Neural cell (in vitro differentiated cells): ENCODE measurements at regions not wholly inside any gene's neighbourhood (a gene's known extent, or its start where the extent isn't known, plus 50 kb on each side); places are given as distances from the start of the nearest gene placed in this dataset.

ENCODE experiments used
- H2AFZ ChIP-seq: fragments of 200-600, 300-800 bp; sonication (generic), shearing (Covaris generic); 2 replicates; pipeline ENCODE4 v1.6.0; 2014; ENCODE audit warnings: low read depth, mild to moderate bottlenecking, antibody characterized with exemption, low read length, moderate library complexity
- H3F3A ChIP-seq: fragments of 200-600 bp; shearing (Covaris generic); 2 replicates; pipeline ENCODE4 v1.6.1; 2016; ENCODE audit warnings: mild to moderate bottlenecking, moderate library complexity, mixed read lengths, antibody characterized with exemption, low read length; ENCODE audit not compliant: insufficient read depth, poor library complexity, severe bottlenecking
- H3K27ac ChIP-seq: fragments of 200-600, 300-800 bp; sonication (generic), shearing (Covaris generic); 2 replicates; pipeline ENCODE4 v1.5.1; 2014; ENCODE audit warnings: mild to moderate bottlenecking, low read length, moderate library complexity
- H3K27me3 ChIP-seq: fragments of 300-800, 200-600 bp; sonication (generic), shearing (Covaris generic); 2 replicates; pipeline ENCODE4 v1.6.0; 2014; ENCODE audit warnings: mild to moderate bottlenecking, low read depth, low read length, moderate library complexity; ENCODE audit not compliant: insufficient read depth
- H3K36me3 ChIP-seq: fragments of 300-800, 200-600 bp; sonication (generic), shearing (Covaris generic); 2 replicates; pipeline ENCODE4 v1.5.1; 2014; ENCODE audit warnings: mild to moderate bottlenecking, antibody characterized with exemption, low read length, moderate library complexity; ENCODE audit not compliant: insufficient read depth
- H3K4me2 ChIP-seq: fragments of 300-800, 200-600 bp; sonication (generic), shearing (Covaris generic); 2 replicates; pipeline ENCODE4 v1.6.0; 2014; ENCODE audit warnings: mild to moderate bottlenecking, low read length
- H3K4me3 ChIP-seq: fragments of 300-800, 200-600 bp; sonication (generic), shearing (Covaris generic); 2 replicates; pipeline ENCODE4 v1.5.1; 2014; ENCODE audit warnings: mild to moderate bottlenecking, low read length, moderate library complexity
- H3K79me2 ChIP-seq: fragments of 200-600 bp; shearing (Covaris generic); replicated peaks from 2 replicates; pipeline ENCODE4 v1.6.0; 2014; ENCODE audit warnings: mild to moderate bottlenecking, low read length, moderate library complexity; ENCODE audit not compliant: insufficient read depth
- H3K9ac ChIP-seq: fragments of 300-800, 200-600 bp; sonication (generic), shearing (Covaris generic); 2 replicates; pipeline ENCODE4 v1.6.1; 2016; ENCODE audit warnings: mild to moderate bottlenecking, low read length, mixed read lengths
- H3K9me2 ChIP-seq: fragments of 200-600 bp; shearing (Covaris generic); 2 replicates; pipeline ENCODE4 v1.6.1; 2016; ENCODE audit warnings: mild to moderate bottlenecking, low read length, mixed read lengths; ENCODE audit not compliant: insufficient read depth
- H3K9me3 ChIP-seq: fragments of 200-600, 300-800 bp; sonication (generic), shearing (Covaris generic); 2 replicates; pipeline ENCODE4 v1.6.1; 2016; ENCODE audit warnings: mild to moderate bottlenecking, mixed run types, low read length, moderate library complexity, mixed read lengths
- H4K20me1 ChIP-seq: fragments of 200-600 bp; shearing (Covaris generic); 2 replicates; pipeline ENCODE4 v1.6.1; 2016; ENCODE audit warnings: mild to moderate bottlenecking, mixed run types; ENCODE audit not compliant: insufficient read depth
- CTCF ChIP-seq: fragments of 450-650 bp; IDR thresholded peaks from 2 replicates; pipeline ENCODE4 v1.5.1; 2014; ENCODE audit warnings: antibody characterized with exemption, mild to moderate bottlenecking, moderate library complexity; ENCODE audit not compliant: poor library complexity, severe bottlenecking
- EP300 ChIP-seq: fragments of 450-650 bp; conservative IDR thresholded peaks from 2 replicates; pipeline ENCODE4 v1.6.1; 2014; ENCODE audit warnings: antibody characterized with exemption, mild to moderate bottlenecking, moderate library complexity; ENCODE audit not compliant: poor library complexity, severe bottlenecking
- EZH2 ChIP-seq: fragments of 200-600, 300-800 bp; shearing (Covaris generic), sonication (generic); IDR thresholded peaks from 2 replicates; pipeline ENCODE4 v1.6.1; 2014; ENCODE audit warnings: antibody characterized with exemption, low read length, borderline replicate concordance, mild to moderate bottlenecking; ENCODE audit not compliant: insufficient read depth, poor library complexity, severe bottlenecking
- MXI1 ChIP-seq: fragments of 450-650 bp; conservative IDR thresholded peaks from 2 replicates; pipeline ENCODE4 v1.6.1; 2014; ENCODE audit warnings: antibody characterized with exemption, mild to moderate bottlenecking; ENCODE audit not compliant: poor library complexity, severe bottlenecking
- POLR2AphosphoS5 ChIP-seq: IDR thresholded peaks from 2 replicates; pipeline ENCODE4 v1.6.1; 2012
- RAD21 ChIP-seq: fragments of 450-650 bp; conservative IDR thresholded peaks from 2 replicates; pipeline ENCODE4 v1.6.1; 2014; ENCODE audit warnings: antibody characterized with exemption, mild to moderate bottlenecking, moderate library complexity
- REST ChIP-seq: IDR thresholded peaks from 2 replicates; pipeline ENCODE4 v1.6.1; 2012; ENCODE audit warnings: borderline replicate concordance
- SMC3 ChIP-seq: fragments of 450-650 bp; conservative IDR thresholded peaks from 2 replicates; pipeline ENCODE4 v1.6.1; 2014; ENCODE audit warnings: antibody characterized with exemption, mild to moderate bottlenecking, moderate library complexity; ENCODE audit not compliant: poor library complexity
- TAF1 ChIP-seq: IDR thresholded peaks from 2 replicates; pipeline ENCODE4 v1.6.1; 2012; ENCODE audit warnings: low read depth

- H3K9me2 ChIP-seq, result no peaks in the 10 kb centered on the region
- no peak overlapping the region for H3K9ac ChIP-seq
- no peak overlapping the region for H3K27ac ChIP-seq
- no peak overlapping the region for H3K4me2 ChIP-seq
- H3K27me3 ChIP-seq, result no peaks in the 10 kb centered on the region
- no peaks in the 10 kb centered on the region for H3F3A ChIP-seq
- no peak overlapping the region for H2AFZ ChIP-seq
- no peaks in the 10 kb centered on the region for H3K36me3 ChIP-seq
- TF ChIP-seq RAD21 (no peak), REST (no peak), SMC3 (no peak), MXI1 (no peak), EZH2 (no peak)
- H3K79me2 ChIP-seq, result no peaks in the 10 kb centered on the region
- no peaks in the 10 kb centered on the region for H4K20me1 ChIP-seq
- no peak overlapping the region for H3K4me3 ChIP-seq
- no peaks in the 10 kb centered on the region for H3K9me3 ChIP-seq
Measured at GRCh38 chr4:17309567-17310268, 202.2 kb downstream of the QDPR start.

GRCh38 chr4:17301869-17302268, 210.0 kb downstream of the QDPR start:
- Histone ChIP-seq H2AFZ (no peak overlapping the region), H3K79me2 (no peaks in the 10 kb centered on the region), H3K9ac (no peak overlapping the region), H3F3A (no peaks in the 10 kb centered on the region), H3K4me3 (no peak overlapping the region), H3K9me2 (no peaks in the 10 kb centered on the region), H3K27ac (no peak overlapping the region), H4K20me1 (no peaks in the 10 kb centered on the region), H3K27me3 (no peaks in the 10 kb centered on the region), H3K4me2 (no peak overlapping the region), H3K36me3 (no peaks in the 10 kb centered on the region), H3K9me3 (no peaks in the 10 kb centered on the region)
- no peak for TF ChIP-seq EZH2
- no peak for TF ChIP-seq MXI1
- no peak for TF ChIP-seq CTCF

- H3K9me3 ChIP-seq, result no peaks in the 10 kb centered on the region
- TF ChIP-seq EZH2 (no peak), MXI1 (no peak), TAF1 (no peak), SMC3 (no peak), POLR2AphosphoS5 (no peak), RAD21 (no peak), CTCF (no peak), REST (no peak), EP300 (no peak)
- H3K4me3 ChIP-seq, result no peak overlapping the region
- H4K20me1 ChIP-seq, result no peaks in the 10 kb centered on the region
- no peak overlapping the region for H2AFZ ChIP-seq
- H3F3A ChIP-seq, result no peaks in the 10 kb centered on the region
- no peaks in the 10 kb centered on the region for H3K9me2 ChIP-seq
- no peaks in the 10 kb centered on the region for H3K27me3 ChIP-seq
- no peaks in the 10 kb centered on the region for H3K79me2 ChIP-seq
- no peaks in the 10 kb centered on the region for H3K36me3 ChIP-seq
- no peak overlapping the region for H3K27ac ChIP-seq
- no peak overlapping the region for H3K4me2 ChIP-seq
- no peak overlapping the region for H3K9ac ChIP-seq
Measured at GRCh38 chr4:17301266-17301665, 210.6 kb downstream of the QDPR start.
